ENCODE measurements at regions not wholly inside any gene's neighbourhood (a gene's known extent, or its start where the extent isn't known, plus 50 kb on each side); places are given as distances from the start of the nearest gene placed in this dataset.

DNA sequence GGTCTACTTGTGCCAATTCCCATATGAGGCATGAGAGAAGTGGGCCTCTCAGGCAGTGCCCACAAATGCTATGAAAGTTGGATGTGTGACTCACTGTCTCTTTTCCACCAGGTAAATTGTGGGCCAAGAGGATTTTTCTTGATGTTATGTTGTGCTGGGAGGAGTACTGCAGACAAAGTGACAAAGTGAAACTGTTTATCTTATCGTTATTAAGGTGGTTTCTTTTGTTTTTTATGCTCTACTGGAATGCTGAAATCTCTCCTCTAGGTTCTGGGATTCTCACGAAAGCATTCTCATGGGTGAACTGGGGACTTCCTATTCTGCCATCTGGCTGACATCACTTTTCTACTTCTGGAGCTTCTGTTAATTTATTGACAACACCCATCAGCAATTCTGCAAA, 919.6 kb upstream of the EPHA6 start:
- intact Hi-C loops (cut with micrococcal nuclease), result no loop called here

DNA sequence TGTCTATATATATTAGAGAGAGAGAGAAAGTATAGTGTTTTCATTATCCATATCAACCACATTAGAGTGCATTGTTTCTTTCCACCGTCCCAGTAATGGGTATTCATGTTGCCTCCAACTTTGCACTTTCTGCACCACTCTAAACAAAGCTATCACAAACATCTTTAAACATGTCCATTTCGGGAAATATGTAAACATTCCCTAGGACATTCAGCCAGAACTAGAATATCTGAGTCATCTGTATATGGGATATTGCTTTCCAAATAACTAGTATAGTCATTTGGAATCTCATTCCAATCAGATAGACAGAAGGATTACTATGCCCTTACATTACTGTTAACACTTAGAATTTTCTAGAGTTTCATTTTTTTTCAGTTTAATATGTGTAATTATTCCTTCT, 914.9 kb upstream of the EPHA6 start:
- intact Hi-C loops (cut with micrococcal nuclease), result no loop called here

DNA sequence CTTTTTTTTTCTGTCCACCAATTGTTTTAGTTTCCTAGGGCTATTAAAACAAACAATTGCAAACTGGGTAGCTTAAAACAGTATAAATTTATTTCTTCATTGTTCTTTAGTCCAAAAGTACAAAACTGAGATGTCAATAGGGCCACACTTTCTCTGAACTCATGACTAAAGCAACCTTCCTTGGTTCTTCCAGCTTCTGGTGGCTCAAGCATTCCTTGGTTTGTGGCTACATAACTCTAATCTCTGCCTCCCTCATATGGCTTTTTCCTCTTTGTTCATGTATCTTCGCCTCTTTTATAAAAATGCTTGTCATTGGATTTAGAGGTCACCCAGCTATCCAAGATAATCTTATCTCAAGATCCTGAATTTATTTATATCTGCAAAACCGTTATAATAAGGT, 914.5 kb upstream of the EPHA6 start:
- intact Hi-C loops (cut with micrococcal nuclease), result no loop called here

- intact Hi-C loops (cut with micrococcal nuclease), result no loop called here
Observed at GRCh38 chr3:95901948-95902347, 912.4 kb upstream of the EPHA6 start.

DNA sequence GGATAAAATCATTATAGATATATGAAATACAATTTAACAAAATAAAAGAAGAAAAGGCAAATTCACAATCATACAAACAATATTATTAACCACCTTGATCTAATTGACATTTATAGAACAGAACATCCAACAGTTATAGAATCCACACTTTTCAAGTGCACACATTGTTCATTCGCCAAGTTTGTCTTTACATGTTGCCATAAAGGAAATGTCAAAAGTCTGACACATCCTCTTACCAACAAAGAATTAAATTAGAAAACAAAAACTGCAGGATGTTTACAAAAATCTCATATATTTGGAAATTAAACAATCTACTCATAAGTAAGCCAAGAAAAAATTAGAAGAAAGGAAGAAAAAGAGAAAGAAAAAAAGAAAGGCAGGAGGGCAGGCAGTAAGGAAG, 909.2 kb upstream of the EPHA6 start:
- intact Hi-C loops (cut with micrococcal nuclease), result no loop called here

DNA sequence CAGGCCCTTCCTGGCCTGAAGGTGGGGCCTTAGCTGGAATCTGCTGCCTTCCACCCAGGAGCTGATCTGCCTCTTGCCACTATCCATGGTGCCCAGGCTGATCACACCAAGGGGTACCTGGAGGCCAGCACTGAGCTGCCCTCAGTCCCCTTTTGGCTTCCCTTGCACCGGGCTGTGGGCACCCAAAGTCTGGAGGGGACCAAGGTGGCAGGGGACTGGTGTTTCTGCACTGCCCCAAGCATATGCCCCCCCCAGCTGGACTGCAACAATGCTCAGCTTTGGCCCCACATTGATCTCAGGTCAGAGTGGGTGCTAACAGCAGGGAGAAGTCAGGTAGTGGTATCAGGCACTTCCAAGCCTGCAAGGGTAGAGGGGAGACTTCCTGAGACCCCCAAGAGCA, 902.6 kb upstream of the EPHA6 start:
- intact Hi-C loops (cut with micrococcal nuclease), result no loop called here

GRCh38 chr3:95923496-95924210, 890.7 kb upstream of the EPHA6 start:
- intact Hi-C loops (cut with micrococcal nuclease), result no loop called here

GRCh38 chr3:95926904-95927501, 887.4 kb upstream of the EPHA6 start:
- intact Hi-C loops (cut with micrococcal nuclease), result no loop called here

DNA sequence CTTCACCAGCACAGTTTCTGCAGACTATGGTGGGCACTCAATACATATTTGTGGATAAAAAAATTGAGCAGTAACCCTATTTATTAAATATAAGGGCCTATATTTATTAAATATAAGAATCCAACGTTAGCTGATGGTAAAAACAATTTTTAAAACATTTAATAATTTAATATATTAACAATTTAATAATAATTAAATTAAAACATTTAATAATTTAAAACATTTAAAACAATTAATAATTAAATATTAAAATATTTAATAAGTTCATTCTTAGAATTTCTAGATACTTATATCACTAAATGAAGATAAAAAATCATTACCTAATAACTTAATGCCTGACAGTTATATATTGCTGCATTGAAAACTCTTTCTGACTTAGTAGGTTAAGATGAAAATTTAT, 880.2 kb upstream of the EPHA6 start:
- intact Hi-C loops (cut with micrococcal nuclease), result no loop called here

DNA sequence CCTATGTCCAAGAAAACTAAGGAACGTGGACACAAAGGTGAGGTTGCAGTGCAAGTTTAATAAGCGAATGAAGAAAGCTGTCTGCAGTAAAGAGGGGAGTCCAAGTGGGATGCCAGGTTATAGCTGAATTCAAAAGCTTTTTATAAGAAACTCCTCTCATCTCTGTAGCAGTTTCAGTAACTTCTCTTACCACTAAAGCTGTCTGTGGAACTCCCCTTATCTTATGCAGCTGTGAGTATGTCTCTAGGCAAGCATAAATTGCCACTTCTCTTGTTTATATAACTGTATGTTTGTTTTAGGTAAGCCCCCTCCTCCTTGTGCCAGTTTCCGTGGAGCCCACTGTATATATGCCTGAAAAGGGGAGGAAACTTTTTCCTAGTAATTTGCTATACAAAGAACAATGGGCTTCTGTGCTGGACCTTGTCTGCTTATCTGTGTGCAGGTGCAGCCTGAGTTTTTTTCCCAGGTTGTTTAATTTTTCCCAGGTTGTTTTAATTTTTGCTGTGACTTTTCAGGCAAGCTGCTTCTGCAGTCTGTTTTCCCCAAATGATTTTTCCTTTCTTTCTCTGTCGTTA, 875.1 kb upstream of the EPHA6 start:
- intact Hi-C loops (cut with micrococcal nuclease), result no loop called here

DNA sequence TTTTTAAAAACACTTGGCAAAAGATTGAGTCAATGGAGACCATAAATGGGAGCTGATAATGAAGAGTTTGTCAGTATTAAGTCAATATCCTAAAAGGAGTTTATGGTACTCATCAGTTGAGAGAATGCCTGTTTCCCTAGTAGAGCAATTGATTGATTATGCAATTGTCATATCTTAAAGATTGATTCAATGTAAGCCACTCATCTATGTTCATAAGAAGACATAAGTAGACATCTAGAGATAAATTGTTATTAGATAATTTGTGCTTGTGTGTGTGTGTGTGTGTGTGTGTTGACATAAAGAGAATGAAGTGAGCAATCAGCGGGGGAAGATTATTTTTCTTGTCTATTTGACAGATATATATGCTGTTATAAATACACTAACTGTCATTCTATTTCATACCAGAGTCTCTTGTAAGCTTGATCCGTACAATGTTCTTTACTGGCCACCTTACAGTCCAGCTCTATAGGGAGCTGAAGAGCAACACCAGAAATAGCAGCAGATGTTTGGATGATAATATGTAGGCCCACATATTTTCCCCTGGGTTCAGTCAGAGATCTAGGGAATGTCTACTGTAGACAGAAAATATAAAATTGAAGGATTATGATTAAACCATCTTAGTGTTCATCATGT, 848.6 kb upstream of the EPHA6 start:
- intact Hi-C loops (cut with micrococcal nuclease), result no loop called here

DNA sequence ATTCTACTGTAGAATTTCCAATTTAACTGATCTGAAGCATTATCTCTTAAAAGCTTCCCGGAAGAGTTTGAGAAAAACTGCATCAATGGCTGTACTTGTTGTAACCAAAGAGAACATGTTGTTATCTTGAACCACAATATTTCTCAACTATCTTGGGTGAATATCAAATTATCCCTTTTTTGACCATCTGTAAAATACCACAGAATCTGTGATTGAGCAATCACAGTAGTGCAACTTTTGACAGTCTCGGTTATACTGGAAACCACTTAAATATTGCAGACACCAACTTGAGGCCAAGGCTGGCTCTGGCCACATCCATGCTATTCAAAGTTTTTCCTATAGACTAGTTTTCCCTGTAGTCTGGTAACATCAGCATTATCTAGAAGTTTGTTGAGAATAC, 842.8 kb upstream of the EPHA6 start:
- intact Hi-C loops (cut with micrococcal nuclease), result no loop called here

- intact Hi-C loops (cut with micrococcal nuclease), result no loop called here
Observed at GRCh38 chr3:95994338-95994737, 820.1 kb upstream of the EPHA6 start.

DNA sequence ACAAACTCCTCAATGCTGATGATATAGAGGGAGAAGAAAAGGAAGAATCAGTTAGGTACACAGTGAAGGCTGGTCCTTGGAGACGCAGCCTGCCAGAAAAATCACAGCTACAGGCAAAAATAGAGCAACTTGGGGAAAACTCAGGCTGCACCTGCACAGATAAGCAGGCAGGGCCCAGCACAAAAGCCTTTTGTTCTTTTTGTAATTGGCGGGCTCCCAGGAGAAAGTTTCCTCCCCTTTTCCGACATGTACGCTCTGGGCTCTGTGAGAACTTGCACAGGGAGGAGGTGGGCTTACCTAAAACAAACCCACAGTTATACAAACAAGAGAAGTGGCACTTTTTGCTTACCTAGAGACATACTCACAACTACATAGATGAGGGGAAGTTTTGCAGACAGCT, 813.4 kb upstream of the EPHA6 start:
- intact Hi-C loops (cut with micrococcal nuclease), result no loop called here

DNA sequence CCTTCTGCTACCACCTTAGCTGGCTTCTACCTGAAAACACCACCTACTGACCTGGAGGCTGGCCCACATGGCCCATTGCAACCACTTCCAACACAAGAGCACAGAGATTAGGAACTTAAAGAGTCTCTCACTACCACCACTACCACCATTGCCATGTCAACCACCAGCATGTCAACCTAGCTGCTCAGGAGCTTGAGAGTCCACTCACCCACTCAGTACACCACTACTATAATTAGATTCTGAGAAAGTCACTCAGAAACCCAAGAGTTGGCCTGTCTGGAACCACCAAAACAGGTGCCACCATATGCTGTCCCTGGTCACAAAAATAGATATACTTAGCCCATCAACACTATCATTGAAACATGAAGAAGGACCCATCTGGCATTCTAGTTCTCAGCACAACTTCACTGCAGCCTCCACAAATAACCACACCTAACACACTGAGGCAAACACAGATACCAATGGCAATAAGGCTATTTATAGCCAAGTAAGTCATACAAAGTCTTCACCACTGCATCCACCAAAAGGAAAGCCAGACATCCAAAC, 806.7 kb upstream of the EPHA6 start:
- intact Hi-C loops (cut with micrococcal nuclease), result no loop called here

GRCh38 chr3:96012939-96013338, 801.5 kb upstream of the EPHA6 start:
- intact Hi-C loops (cut with micrococcal nuclease), result no loop called here

DNA sequence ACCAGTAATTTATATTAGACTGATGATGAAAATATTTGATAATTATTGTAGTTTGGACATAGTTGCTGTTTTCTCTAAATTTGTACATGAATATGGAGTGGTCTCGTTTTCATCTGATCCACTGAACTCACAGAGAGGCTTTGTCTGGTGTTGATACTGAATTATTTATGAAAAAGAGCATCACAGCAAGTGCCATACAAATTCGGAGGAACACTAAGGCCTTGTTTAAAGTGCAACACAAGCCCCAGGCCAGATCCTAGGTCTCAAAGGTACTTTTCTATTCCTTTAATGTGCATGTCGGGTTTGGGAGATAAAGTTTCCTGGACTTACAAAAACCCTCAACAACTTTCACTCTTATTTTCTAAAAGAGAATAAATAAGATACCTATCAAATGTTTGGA, 796.8 kb upstream of the EPHA6 start:
- intact Hi-C loops (cut with micrococcal nuclease), result no loop called here

GRCh38 chr3:96022676-96023075, 791.7 kb upstream of the EPHA6 start:
- intact Hi-C loops (cut with micrococcal nuclease), result no loop called here

DNA sequence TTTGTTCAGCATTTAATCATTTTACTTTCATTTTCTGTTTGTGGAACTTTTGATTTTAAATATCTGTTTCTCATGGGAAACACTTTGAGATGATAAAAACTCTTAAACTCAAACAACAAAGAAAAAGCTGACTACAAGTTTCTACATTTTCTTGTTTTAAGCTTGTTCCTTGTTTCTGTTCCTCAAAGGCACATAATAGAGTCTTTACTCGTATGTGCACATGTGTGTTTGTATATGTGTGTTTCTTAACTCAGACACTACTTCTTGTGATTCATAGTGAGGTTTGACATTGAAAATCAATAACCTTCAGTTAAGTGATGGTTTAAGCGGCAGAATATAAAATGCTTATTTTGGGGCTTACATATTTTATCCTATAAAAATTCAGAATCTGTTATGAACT, 786.7 kb upstream of the EPHA6 start:
- intact Hi-C loops (cut with micrococcal nuclease), result no loop called here

DNA sequence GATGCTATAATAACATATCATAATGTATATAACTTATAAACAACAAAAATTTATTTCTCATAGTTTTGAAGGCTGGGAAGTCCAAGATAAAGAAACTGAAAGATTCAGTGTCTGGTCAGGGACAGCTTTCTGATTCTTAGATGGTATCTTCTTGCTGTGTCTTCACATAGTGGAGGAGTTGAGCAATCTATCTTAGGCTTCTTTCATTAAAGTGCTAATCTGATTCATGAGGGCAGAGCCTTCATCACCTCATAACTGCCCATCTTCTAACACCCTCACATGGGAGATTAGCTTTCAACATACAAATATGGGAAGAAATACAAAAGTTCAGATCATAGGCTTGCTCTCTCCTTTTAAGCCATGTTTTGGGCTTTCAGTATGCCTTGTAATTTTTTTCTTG, 774.8 kb upstream of the EPHA6 start:
- intact Hi-C loops (cut with micrococcal nuclease), result no loop called here

GRCh38 chr3:96059301-96059700, 755.1 kb upstream of the EPHA6 start:
- intact Hi-C loops (cut with micrococcal nuclease), result no loop called here

DNA sequence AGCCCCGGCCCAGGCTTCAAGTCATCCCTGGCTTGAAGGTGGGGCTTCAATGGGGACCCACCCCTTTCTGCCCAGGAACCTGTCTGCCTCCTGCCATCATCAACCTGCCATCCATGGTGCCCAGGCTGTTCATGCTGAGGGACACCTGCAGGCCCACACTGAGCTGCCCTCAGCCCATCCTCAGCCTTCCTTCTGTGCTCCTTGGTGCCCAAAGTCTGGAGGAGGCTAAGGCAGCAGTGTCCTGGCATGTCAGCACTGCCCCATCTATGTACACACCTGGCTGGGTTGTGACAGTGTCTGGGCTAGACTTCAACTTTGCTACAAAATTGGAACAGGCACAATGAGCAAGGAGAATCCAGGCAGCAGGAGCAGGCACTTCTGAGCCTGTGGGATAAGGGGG, 745.3 kb upstream of the EPHA6 start:
- intact Hi-C loops (cut with micrococcal nuclease), result no loop called here
